ENCODE measurements at regions not wholly inside any gene's neighbourhood (a gene's known extent, or its start where the extent isn't known, plus 50 kb on each side); places are given as distances from the start of the nearest gene placed in this dataset.
"Not testable (repeated sequence)": the region's sequence is repeated elsewhere in the genome, so short reads cannot be mapped to it uniquely, and the experiment has no call there.

DNA sequence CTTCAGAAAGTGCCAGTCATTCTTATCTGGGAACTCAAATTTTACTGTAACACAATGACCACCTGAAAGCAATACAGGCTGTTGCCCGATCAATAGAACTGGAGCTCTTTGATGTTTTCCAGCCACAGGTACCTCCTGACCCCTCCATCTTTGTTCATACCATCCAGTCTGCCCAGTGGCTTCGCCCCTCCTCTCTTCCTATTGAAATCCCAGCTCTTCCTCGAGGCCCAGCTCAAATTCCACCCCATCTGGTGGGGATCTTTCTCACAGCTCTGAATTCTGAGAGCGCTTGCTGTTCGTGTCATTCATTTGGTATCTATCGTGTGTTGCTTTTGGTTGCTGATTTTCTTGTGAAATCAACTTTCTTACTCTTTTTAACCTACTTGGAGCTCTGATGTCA, 87.9 kb upstream of the CNKSR3 start:
- intact Hi-C loops (cut with micrococcal nuclease) = no loop called here

DNA sequence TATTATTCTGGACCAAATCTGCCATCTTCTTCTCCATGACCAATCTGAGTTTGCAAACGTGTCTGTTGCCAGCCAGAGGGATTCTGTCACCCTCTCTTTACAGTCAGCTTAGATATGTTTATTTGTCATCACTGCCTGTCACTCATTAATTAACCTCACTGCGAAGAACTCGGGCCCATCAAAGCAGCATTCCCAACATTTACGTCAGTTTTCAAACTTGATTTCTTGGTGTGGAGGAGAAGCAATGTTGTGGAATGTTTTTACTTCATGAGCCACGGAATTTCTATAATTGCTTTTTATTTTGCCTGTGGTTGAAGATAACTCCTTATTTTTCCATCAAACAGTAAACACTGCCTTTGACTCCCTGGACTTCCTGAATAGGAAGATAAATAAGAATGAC, 91.8 kb upstream of the CNKSR3 start:
- intact Hi-C loops (cut with micrococcal nuclease) = no loop called here

DNA sequence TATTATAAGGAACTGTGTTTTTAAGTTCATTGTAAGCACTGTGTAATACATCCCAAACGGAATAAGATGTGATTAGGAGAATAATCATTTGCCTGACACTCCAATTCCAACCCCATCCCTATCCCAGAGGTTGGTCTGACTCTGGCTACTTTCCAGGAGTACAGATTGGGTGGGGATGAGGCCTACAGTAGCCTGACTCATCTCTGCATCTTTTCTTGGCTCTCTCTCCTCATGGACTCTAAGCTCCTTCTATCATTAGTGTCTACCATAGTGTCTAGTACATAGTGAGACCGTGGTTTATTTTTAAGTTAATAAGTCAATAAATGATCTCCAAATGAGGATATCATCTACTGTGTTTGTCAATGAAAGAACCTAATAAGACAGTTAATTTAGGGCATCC, 92.2 kb upstream of the CNKSR3 start:
- intact Hi-C loops (cut with micrococcal nuclease) = no loop called here

DNA sequence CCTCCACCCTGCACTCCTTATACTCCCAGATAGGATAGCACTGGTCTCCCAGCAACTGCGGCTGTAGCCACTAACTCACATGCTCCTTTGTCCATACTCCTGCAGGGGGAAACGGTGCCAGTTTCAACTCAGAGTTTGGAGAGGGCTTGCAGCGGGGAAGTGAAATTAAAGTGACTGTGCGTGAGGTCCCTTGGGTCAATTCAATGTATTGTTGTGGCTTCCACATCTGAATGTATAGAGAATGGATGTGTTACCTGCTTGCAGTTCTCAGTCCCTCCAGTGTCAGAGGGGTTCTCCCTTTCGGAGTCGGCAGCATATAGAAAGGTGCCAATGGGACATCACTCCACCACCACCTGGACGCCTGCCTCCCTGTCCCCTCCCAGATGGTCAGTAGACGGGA, 93.6 kb upstream of the CNKSR3 start:
- intact Hi-C loops (cut with micrococcal nuclease) = no loop called here

DNA sequence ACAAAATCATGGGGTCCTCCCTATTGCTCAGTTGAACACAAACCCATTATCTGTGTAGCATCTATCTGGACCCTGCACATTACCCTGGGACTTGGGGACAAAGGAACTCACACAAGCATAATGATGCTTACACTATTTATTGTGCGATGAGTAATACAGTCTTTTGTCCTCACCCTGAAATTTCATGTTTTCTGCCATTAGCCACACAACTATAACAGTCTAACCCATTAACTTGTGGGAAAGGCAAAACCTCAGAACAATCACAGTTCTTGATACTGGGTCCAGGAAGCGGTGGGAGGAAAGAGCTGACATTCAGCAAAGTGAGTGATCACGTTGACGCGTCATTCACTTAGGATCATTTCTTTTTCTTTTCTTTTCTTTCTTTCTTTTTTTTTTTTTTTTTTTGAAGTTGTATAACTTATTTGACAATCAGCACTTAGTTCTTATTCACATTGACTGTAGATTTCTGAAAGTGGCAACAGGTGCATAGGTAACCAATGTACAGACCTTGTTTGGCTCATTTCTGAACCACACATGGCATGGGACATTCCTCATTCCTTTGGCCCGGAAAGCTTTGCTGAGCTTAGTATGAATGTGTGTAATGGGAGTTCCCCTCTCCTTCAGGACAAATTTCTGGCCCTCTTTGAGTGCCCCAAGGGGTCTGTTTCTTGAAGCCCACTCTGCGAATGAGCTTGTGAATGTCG, 94.8 kb upstream of the CNKSR3 start:
- intact Hi-C loops (cut with micrococcal nuclease) = loop anchor here (1.0 to 5.0 kb wide), 4 partner anchors 129 to 812 kb away; no protein-coding TSS in a partner anchor

DNA sequence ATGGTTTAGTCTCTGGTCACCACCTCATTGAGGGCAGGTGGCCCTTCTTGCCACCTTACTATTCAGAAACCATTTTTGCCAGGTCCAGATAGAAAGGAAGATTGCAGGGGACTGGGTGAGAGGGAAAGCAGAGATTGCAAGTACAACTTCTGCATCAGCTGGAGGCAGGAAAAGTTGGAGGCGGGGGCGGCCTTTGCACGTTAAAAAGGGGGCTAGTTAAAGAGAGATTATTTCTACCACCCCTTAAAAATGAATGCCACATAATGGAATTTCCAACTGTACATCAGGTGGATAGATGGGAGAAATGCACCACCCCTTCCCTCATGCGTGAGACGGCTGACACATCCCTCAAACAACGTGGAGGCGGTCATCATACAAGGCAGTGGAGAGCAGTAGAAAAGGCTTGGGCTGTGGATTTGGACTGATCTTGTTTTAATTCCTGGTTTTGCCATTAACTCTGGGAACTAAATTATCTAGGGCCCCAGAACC, 95.4 kb upstream of the CNKSR3 start:
- intact Hi-C loops (cut with micrococcal nuclease) = loop anchor here (1.0 to 5.0 kb wide), 5 partner anchors 128 to 811 kb away; no protein-coding TSS in a partner anchor

DNA sequence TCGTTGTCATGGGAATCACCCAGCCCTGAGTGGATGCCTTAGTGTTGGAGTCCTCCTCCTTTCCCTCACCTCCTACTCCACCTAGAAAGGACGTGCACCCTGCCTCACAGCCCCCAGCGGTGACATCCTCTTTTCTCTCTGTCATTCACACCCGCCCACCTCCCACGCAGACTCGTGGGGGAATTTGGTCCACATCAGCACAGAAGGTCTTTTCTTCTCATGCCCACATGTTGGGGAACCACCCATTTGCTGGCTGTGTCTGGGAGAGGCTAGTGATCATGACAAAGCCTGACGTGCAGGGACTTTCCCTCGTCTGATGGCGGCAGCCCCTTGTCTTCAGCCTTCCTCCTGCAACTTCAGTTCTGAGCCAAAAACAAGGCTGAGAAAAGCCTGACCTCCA, 96.0 kb upstream of the CNKSR3 start:
- intact Hi-C loops (cut with micrococcal nuclease) = loop anchor here (1.0 to 5.0 kb wide), 4 partner anchors 449 to 811 kb away; no protein-coding TSS in a partner anchor

DNA sequence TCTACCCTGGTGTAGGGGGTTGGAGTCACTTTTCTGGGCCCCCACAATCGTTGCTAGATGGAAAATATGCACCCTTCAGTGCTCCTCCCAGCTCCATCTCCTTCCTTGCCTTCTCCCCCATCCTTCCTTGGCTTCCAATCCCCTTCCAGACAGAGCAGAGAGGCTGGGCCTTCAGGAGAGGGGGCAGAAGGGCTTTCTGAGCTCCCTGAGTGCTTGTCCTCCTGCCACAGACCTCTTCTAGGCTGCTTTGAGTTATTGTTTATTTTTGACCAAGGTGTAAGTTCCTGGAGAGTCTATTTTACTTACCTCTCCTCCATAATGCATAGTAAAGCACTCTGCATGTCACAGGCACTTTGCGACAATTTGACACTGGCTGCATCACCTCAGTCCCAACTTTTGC, 96.4 kb upstream of the CNKSR3 start:
- intact Hi-C loops (cut with micrococcal nuclease) = loop anchor here (1.0 to 5.0 kb wide), 4 partner anchors 450 to 810 kb away; no protein-coding TSS in a partner anchor

DNA sequence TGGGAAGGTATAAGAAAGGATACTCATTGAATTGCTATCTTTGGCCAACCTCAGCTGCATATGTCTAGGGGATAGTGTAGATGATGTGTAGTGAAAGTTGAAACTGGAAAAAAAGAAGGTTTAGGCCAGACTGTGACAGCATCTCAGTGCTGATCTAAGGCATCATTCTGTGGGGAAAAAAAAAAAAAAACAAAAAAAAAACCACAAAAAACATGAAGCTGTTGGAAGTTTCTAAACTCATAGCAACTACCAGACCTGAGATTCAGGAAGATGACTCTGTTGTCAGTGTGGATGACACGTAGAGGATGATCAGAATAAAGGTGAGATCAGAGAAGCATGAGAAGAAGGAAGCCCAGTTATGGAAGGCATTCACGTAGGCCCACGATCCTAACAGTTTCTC, 100.8 kb upstream of the CNKSR3 start:
- intact Hi-C loops (cut with micrococcal nuclease) = no loop called here

DNA sequence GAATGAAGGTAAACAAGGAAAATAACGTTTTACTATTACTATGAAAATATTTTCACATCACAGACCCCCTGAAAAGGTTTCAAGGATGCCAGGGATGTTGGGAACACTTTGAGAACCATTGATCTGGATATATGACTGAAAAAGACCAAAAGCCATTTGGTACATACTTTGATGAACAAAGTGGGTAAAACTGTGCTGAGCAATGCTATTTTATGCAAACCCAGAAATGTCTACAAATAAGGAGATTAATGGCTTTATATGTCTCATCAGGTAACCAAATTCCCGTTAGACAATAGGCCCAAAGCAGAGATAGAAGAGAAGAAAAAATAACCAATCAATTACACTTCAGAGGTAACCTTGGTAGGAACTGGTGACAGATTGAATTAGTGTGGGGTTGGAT, 101.4 kb upstream of the CNKSR3 start:
- intact Hi-C loops (cut with micrococcal nuclease) = no loop called here

DNA sequence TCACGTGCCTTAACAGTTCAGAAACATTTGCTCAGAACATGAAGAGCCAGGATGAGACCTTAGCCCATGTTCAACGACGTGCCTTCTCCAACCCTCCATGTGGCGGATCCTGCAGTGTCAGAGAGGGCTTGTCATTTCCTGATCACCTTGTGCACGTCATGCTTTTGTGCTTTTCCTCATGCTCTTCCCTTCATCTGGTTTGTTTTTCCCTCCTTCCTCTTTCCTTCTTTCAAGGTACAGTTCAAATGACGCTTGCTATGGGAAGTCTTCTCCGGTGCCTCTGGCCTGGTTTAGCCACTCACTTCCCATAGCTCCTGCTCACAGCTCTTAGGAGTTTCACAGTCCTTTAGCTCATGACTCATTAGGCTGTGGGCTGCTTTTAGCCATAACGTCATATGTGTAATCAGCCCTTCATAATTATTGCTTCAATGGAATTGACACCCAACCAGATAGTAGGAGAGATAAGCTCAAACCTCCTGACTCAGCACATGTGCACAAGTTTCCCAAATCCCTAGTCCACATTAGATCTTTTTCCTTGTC, 102.7 kb upstream of the CNKSR3 start:
- intact Hi-C loops (cut with micrococcal nuclease) = no loop called here

DNA sequence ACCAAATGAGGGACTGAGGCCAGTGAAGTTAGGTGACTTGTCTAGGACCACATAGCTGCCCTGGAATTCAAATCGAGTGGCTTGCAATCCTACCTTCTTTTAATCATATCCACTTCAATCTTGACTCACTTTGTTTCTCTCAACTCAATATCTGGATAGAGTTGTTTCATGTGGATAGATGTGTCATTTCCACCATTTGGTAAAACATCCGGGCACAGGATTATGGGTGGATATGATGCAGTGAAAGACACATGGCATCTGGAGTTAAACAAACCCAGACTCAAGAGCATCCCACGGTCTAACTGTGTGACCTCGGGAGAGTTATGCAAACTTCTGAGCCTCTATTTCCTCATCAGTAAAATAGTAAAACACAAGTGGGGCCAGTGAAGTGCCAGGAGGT, 103.6 kb upstream of the CNKSR3 start:
- intact Hi-C loops (cut with micrococcal nuclease) = no loop called here

DNA sequence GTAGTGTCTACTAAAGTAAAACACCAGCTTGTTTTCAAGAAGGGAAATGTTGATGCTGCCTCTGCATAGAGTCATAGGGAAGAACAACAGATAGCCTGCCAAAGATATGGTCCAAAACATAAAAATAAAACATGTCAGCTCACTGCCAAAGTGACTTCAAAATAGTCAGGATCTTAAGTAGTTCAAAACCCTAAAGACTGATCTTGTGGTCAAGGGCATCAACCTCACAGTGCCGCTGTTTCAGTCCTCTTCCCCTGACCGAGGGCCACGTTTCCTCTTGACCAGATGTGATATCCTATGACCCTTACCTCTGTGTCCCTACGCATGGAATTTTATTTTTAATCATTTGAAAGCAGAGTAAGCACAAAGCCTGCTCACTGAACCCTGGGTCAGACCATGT, 104.2 kb upstream of the CNKSR3 start:
- intact Hi-C loops (cut with micrococcal nuclease) = no loop called here

DNA sequence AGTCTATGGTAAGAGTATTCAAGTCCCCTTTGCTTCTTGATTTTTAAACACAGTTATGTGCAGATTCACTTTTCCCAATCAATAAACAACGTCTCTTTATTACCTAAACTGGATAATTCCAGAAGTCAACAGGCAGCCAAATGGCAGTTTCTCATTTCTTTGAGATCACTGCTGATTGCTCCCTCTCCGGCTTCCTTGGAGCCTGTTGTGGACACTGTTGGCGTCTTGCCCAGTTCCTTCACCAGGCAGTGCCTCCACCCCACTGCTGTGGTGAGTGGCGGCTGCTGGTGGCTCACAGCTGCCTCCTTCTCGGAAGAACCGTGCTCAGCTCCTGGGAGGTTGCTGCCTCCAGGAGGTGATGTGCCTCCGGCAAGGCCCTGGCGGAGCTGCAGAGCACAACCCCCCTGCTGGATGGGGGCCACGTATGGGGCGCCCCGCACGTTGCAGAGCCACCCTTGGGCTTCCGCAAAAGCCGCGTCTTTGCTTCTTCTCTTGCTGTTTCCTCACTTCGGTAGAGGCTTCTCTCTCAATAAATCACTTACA, 105.1 kb upstream of the CNKSR3 start:
- intact Hi-C loops (cut with micrococcal nuclease) = no loop called here

DNA sequence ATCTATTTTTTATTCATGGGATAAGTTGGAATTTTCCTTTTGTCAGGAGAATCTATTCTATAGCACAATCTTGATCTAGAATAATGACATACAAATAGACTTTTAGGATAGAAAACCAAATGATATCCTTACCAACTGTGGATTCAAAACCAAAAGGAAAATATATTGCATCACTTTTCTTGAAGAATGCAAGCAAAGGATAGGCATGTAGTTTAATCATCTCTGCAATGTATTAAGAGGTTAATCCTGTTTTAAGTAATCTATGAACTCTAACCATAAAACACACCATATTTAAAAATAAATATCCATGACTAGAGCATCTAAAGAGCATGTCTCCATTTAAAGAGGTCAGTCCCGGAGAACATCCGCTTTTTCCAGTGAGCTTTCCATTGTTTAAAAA, 106.7 kb upstream of the CNKSR3 start:
- intact Hi-C loops (cut with micrococcal nuclease) = no loop called here

DNA sequence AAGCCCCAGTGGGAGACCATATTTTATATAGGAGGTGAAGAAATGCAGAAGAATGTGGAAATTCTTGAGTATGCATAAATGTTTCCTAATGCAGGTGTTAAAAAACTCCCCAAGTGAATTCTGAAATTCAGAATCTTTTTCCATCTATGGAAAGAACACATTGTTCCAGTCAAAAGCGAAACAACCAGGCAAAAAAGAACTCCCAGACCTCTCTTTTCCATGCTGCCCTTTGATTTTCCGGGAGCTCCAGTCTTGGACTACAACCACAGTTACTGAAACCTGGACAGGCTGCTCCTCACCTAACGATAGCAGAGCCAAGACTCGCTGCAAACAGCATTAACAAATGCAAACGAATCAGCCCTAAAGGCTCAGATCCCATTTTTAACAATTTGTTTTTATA, 108.7 kb upstream of the CNKSR3 start:
- intact Hi-C loops (cut with micrococcal nuclease) = no loop called here

DNA sequence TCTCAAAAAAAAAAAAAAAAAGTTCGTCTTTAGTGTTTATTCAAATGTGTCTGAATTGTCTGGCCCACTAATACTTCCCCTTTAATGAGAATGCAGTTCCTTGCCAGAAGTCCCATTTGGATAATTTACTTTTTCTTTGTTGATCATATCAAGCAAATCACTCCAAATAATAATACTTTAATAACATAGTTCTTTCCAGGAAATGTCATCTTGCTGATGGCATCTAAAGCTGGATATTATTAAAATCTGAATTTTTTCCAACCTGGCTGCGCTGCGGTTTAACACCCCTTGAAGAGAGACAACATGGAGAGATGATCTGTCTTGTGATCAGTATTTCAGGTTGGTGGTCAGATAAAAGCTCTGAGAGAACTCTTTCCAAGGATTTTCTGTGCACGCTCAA, 111.2 kb upstream of the CNKSR3 start:
- intact Hi-C loops (cut with micrococcal nuclease) = no loop called here

DNA sequence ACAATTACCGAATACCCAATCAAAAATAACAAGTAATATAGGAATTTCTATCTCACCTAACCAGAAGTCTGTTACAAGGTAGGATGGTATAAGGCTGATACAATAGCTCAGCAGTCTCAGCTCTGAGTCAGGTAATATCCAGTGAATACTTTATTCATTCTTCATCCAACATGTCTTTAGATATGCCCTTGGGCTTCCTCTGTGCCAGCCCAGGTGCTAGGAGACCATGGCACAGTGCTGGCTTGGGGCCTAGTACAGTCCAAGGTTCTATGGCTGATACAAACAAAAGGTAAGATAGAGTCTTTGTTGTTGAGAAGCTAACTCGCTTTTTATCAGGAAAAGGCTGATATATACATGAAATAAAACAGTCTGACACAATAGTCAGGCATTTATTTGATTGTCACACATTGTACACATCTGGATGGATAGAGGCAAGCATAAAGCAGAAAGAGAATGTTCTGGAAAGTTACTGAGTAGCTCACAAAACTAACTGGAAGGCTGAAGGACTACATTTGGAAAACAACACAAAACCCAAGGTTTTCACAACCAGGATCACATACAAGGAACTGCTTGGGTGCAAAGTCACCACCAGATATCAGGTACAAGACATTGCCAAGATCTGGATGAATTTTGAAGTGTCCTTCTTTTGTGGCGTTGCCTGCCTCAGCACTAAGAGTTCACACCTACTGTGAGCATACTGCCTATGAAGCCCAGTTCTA, 110.4 kb upstream of the SCAF8 start:
- intact Hi-C loops (cut with micrococcal nuclease) = no loop called here

DNA sequence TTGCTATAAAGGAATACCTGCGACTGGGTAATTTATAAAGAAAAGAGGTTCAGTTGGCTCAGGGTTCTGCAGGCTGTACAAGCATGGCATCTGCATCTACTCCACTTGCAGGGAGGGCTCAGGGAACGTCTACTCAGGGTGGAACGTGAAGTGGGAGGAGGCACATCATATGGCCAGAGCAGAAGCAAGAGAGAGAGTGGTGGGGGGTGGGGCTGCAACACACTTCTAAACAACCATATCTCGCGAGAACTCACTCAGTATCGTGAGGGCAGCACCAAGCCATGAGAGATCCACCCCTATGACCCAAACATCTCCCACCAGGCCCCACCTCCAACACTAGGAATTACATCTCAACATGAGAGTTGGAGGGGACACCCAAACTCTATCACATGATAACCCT, 109.8 kb upstream of the SCAF8 start:
- intact Hi-C loops (cut with micrococcal nuclease) = no loop called here

DNA sequence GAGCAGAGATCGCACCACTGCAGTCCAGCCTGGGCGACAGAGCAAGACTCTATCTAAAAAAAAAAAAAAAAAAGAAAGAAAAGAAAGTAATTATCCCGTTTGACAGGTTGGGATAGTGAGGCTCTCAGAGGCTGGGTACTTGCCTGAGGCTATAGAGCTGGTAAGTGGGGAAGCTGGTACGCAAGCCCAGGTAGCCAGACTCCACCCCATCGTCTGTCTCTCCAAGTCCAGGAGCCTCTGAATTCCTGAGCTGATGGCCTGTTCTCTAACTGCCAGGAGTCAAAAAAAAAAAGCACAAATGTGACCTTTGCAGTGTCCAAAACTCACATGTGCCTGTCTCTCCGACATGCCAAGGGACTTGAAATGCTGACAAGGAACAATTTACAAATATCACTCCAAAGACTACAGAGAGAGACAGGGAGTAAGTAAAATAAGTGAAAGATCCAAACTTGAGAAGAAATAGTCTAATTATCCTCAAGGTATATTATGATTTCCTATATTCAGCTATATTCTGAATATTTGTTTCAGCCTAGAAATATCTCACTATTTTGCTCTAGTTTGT, 109.1 kb upstream of the SCAF8 start:
- intact Hi-C loops (cut with micrococcal nuclease) = no loop called here

DNA sequence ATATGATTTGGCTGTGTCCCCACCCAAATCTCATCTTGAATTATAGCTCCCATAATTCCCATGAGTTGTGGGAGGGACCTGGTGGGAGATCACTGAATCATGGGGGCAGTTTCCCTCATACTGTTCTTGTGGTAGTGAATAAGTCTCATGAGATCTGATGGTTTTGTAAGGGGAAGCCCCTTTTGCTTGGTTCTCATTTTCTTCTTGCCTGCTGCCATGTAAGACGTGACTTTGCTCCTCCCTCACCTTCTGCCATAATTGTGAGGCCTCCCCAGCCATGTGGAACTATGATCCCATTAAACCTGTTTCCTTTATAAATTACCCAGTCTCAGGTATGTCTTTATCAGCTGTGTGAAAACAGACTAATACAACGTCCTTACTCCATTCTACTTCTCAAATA, 108.5 kb upstream of the SCAF8 start:
- intact Hi-C loops (cut with micrococcal nuclease) = not testable (repeated sequence)

DNA sequence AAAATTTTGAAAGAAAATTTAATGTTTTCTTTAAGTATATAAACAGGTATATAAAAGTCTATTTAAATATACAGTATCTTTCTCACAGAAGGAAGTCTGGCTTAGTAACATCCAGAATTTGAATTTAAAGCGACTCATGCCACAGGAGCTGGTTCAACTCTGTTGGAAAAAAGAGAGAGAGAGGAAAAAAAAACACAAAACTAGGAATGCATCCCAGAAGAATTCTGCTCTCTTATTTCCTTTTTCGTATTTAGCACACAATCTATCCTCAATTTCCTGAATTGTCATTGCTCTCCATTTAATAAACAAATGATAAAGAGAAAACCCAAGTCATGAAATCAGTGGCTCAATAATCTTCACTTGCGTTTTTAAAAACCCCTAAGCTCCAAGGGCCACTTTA, 107.5 kb upstream of the SCAF8 start:
- intact Hi-C loops (cut with micrococcal nuclease) = no loop called here

Data from T-helper 1 cell treated with Interleukin-12 subunit alpha and Interleukin-12 subunit beta and Interleukin-4 antibody, amounts not matched to agents 30 ng/mL and 1 ng/mL, for 36 hours (primary cell).